BJ (cell line): ENCODE measurements at regions not wholly inside any gene's neighbourhood (a gene's known extent, or its start where the extent isn't known, plus 50 kb on each side); places are given as distances from the start of the nearest gene placed in this dataset.

Experiments
- CTCF ChIA-PET: fragments of 350-600 bp; formaldehyde crosslinking; extraction: SDS; loops from one replicate; lab custom pipeline; 2021; ENCODE audit warnings: antibody characterized with exemption, inconsistent platforms; lab: Yijun Ruan, JAX
- POLR2A ChIA-PET: fragments of 300-600 bp; sonication (Branson Sonifier 250); formaldehyde crosslinking; extraction: SDS; loops from one replicate; lab custom pipeline; 2021; ENCODE audit warnings: antibody characterized with exemption; lab: Charles Lee
- DNase-seq: peaks from one replicate; pipeline ENCODE4 v3.0.0-alpha.2; 2011; ENCODE audit warnings: low read depth
- H3K27me3 ChIP-seq: 2 replicates; pipeline ENCODE4 v1.6.0; 2011; ENCODE audit warnings: low read length; ENCODE audit not compliant: control insufficient read depth, insufficient read depth
- H3K36me3 ChIP-seq: 2 replicates; pipeline ENCODE4 v1.5.1; 2011; ENCODE audit warnings: low read length; ENCODE audit not compliant: control insufficient read depth, insufficient read depth
- H3K4me3 ChIP-seq: 2 replicates; pipeline ENCODE4 v1.5.1; 2011; ENCODE audit warnings: low read depth, mild to moderate bottlenecking, control low read depth, low read length
- TF ChIP-seq, protein P1 (sequence below): IDR thresholded peaks from 2 replicates; pipeline ENCODE4 v1.5.1; 2011; ENCODE audit warnings: low read depth, mild to moderate bottlenecking, control low read depth, inconsistent platforms, low read length, moderate library complexity; ENCODE audit not compliant: insufficient read depth

- CTCF ChIA-PET, result no interaction called here
- no peak for DNase-seq
- Histone ChIP-seq H3K27me3 (no peaks in the 10 kb centered on the region), H3K36me3 (no peaks in the 10 kb centered on the region), H3K4me3 (no peak overlapping the region)
- POLR2A ChIA-PET, result no interaction called here
- TF ChIP-seq, protein P1, sequence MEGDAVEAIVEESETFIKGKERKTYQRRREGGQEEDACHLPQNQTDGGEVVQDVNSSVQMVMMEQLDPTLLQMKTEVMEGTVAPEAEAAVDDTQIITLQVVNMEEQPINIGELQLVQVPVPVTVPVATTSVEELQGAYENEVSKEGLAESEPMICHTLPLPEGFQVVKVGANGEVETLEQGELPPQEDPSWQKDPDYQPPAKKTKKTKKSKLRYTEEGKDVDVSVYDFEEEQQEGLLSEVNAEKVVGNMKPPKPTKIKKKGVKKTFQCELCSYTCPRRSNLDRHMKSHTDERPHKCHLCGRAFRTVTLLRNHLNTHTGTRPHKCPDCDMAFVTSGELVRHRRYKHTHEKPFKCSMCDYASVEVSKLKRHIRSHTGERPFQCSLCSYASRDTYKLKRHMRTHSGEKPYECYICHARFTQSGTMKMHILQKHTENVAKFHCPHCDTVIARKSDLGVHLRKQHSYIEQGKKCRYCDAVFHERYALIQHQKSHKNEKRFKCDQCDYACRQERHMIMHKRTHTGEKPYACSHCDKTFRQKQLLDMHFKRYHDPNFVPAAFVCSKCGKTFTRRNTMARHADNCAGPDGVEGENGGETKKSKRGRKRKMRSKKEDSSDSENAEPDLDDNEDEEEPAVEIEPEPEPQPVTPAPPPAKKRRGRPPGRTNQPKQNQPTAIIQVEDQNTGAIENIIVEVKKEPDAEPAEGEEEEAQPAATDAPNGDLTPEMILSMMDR, result no peak
Measured at GRCh38 chr10:64484811-64485330, 963.7 kb downstream of the REEP3 start.

DNA sequence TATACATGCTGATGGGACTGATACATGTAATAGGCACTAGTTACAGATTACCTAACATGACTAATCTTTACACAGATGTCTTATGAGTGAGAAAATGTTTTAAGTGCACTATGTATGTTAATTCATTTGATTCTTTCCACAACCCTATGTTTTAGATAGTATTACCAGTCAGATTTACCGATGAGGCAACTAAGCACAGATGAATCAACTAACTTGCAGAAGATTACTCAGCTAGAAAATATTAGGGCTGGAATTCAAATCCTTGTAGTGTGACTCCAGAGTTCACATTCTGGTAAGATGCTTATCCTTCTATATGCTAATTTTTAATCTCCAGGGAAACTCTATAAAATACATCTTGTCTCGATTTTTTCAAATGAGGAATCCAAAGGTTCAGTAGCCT, 964.9 kb downstream of the REEP3 start:
- no peak for DNase-seq
- POLR2A ChIA-PET, result no interaction called here
- TF ChIP-seq, protein P1, result no peak

GRCh38 chr10:64486901-64487300, 965.7 kb downstream of the REEP3 start:
- DNase-seq, result no peak
- no peaks in the 10 kb centered on the region for H3K27me3 ChIP-seq
- CTCF ChIA-PET, result no interaction called here
- no peaks in the 10 kb centered on the region for H3K36me3 ChIP-seq
- POLR2A ChIA-PET, result no interaction called here
- H3K4me3 ChIP-seq, result no peak overlapping the region
- TF ChIP-seq, protein P1, result no peak

More for the DNA sequence above, 964.9 kb downstream of the REEP3 start:
- CTCF ChIA-PET, result no interaction called here
- Histone ChIP-seq H3K27me3 (no peaks in the 10 kb centered on the region), H3K4me3 (no peak overlapping the region), H3K36me3 (no peaks in the 10 kb centered on the region)

DNA sequence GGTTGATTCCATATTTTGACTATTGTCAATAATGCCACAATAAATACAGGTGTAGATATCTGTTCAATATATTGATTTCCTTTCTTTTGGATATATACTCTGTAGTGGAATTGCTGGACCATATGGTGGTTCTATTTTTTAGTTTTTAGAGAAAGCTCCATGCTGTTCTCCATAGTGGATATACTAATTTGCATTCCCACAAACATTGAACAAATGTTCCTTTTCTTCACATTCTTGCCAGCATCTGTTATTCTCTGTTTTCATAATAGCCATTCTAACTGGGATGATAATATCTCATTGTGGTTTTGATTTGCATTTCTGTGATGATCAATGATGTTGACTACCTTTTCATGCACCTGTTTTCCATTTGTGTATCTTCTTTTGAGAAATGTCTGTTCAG, 973.7 kb downstream of the REEP3 start:
- no peak overlapping the region for H3K4me3 ChIP-seq
- CTCF ChIA-PET, result no interaction called here
- H3K27me3 ChIP-seq, result no peaks in the 10 kb centered on the region
- DNase-seq, result no peak
- H3K36me3 ChIP-seq, result no peaks in the 10 kb centered on the region
- TF ChIP-seq, protein P1, result no peak
- POLR2A ChIA-PET, result no interaction called here

DNA sequence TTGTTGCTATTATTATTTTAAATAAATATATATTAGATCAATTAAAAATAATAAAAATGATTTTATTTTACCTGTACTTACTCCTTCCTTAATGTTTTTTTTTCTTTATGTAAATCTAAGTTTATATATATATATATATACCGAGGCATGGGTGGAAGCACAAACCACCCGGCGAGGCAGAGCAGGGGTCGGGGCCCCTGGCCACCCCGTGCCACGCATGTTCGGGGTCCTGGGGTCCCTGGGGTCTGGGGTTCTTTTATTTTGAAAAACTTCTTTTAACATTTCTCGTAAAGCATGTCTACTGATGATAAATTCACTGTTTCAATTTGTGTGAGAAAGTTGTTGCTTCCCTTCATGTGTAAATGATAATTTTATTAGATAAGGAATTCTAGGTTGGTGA, 976.1 kb downstream of the REEP3 start:
- no peaks in the 10 kb centered on the region for H3K36me3 ChIP-seq
- CTCF ChIA-PET, result no interaction called here
- POLR2A ChIA-PET, result no interaction called here
- no peak for DNase-seq
- H3K4me3 ChIP-seq, result no peak overlapping the region
- TF ChIP-seq, protein P1, result no peak
- H3K27me3 ChIP-seq, result no peaks in the 10 kb centered on the region
